ENCODE measurements at regions not wholly inside any gene's neighbourhood (a gene's known extent, or its start where the extent isn't known, plus 50 kb on each side); places are given as distances from the start of the nearest gene placed in this dataset.

- no peak for TF ChIP-seq POLR2A (IDR thresholded peaks at IDR 0.05)
- TF ChIP-seq, protein P1, sequence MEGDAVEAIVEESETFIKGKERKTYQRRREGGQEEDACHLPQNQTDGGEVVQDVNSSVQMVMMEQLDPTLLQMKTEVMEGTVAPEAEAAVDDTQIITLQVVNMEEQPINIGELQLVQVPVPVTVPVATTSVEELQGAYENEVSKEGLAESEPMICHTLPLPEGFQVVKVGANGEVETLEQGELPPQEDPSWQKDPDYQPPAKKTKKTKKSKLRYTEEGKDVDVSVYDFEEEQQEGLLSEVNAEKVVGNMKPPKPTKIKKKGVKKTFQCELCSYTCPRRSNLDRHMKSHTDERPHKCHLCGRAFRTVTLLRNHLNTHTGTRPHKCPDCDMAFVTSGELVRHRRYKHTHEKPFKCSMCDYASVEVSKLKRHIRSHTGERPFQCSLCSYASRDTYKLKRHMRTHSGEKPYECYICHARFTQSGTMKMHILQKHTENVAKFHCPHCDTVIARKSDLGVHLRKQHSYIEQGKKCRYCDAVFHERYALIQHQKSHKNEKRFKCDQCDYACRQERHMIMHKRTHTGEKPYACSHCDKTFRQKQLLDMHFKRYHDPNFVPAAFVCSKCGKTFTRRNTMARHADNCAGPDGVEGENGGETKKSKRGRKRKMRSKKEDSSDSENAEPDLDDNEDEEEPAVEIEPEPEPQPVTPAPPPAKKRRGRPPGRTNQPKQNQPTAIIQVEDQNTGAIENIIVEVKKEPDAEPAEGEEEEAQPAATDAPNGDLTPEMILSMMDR (IDR thresholded peaks at IDR 0.05) = no peak
Observed at GRCh38 chr2:120587997-120588336, 147.7 kb upstream of the GLI2 start.

All from esophagus squamous epithelium (tissue), 4 donors.